ENCODE measurements at regions not wholly inside any gene's neighbourhood (a gene's known extent, or its start where the extent isn't known, plus 50 kb on each side); places are given as distances from the start of the nearest gene placed in this dataset.
"Not testable (repeated sequence)": the region's sequence is repeated elsewhere in the genome, so short reads cannot be mapped to it uniquely, and the experiment has no call there.

- no peaks in the 10 kb centered on the region for H3K9me3 ChIP-seq
- intact Hi-C loops (cut with DNase I; ENCODE audit: low total_unique reads) (no loop called here), in situ Hi-C loops (cut with MboI; ENCODE audit: low pct_ligation_motif_present in 1 of 4, low pct_unique_long_range_greater_than_20kb in 1 of 4, low sequenced_read_pairs in 3 of 4) (no loop called here)
- no peaks in the 10 kb centered on the region for H3K36me3 ChIP-seq
- H3K27me3 ChIP-seq: no peaks in the 10 kb centered on the region
- H3K4me1 ChIP-seq: no peaks in the 10 kb centered on the region
- H3K4me3 ChIP-seq: no peak overlapping the region
- no peak for DNase-seq
- TF ChIP-seq CTCF (IDR thresholded peaks at IDR 0.05) (no peak), POLR2AphosphoS5 (IDR thresholded peaks at IDR 0.05) (no peak), EP300 (IDR thresholded peaks at IDR 0.05; ENCODE audit: low read depth) (no peak)
- H3K27ac ChIP-seq: no peak overlapping the region
Observed at GRCh38 chr7:113582471-113582870, 336.3 kb downstream of the PPP1R3A start.

GRCh38 chr7:113563257-113563656 lies 355.6 kb downstream of the PPP1R3A start:
- H3K4me1 ChIP-seq; H3K9me3 ChIP-seq; intact Hi-C loops (cut with DNase I; ENCODE audit: low total_unique reads); H3K36me3 ChIP-seq; H3K27ac ChIP-seq; H3K4me3 ChIP-seq; H3K27me3 ChIP-seq; in situ Hi-C loops (cut with MboI; ENCODE audit: low pct_ligation_motif_present in 1 of 4, low pct_unique_long_range_greater_than_20kb in 1 of 4, low sequenced_read_pairs in 3 of 4); DNase-seq: not testable (repeated sequence)
- 72 to 83% methylated on average over 7 to 8 of the region's 8 CpGs for WGBS, 2 donors (ENCODE audit: low coverage in 1 of 2)

- in situ Hi-C loops (cut with MboI; ENCODE audit: low pct_ligation_motif_present in 1 of 4, low pct_unique_long_range_greater_than_20kb in 1 of 4, low sequenced_read_pairs in 3 of 4): no loop called here
- Histone ChIP-seq H3K4me3 (no peak overlapping the region), H3K27ac (no peak overlapping the region), H3K9me3 (no peaks in the 10 kb centered on the region), H3K27me3 (no peaks in the 10 kb centered on the region), H3K36me3 (no peaks in the 10 kb centered on the region), H3K4me1 (no peaks in the 10 kb centered on the region)
- no peak for TF ChIP-seq POLR2A (IDR thresholded peaks at IDR 0.05)
- intact Hi-C loops (cut with DNase I; ENCODE audit: low total_unique reads): no loop called here
- WGBS, 2 donors (ENCODE audit: low coverage in 1 of 2): 68 to 72% methylated on average over 1 of the region's 1 CpG
- DNase-seq: no peak
Observed at GRCh38 chr7:113562801-113563200, 356.0 kb downstream of the PPP1R3A start.

- intact Hi-C loops (cut with DNase I; ENCODE audit: low total_unique reads): no loop called here
- H3K4me3 ChIP-seq: no peak overlapping the region
- no peaks in the 10 kb centered on the region for H3K27me3 ChIP-seq
- H3K9me3 ChIP-seq: no peaks in the 10 kb centered on the region
- H3K27ac ChIP-seq: no peak overlapping the region
- no peaks in the 10 kb centered on the region for H3K4me1 ChIP-seq
- DNase-seq: no peak
- TF ChIP-seq POLR2AphosphoS5 (IDR thresholded peaks at IDR 0.05): no peak
- no peak for TF ChIP-seq EP300 (IDR thresholded peaks at IDR 0.05; ENCODE audit: low read depth)
- TF ChIP-seq CTCF (IDR thresholded peaks at IDR 0.05): no peak
- in situ Hi-C loops (cut with MboI; ENCODE audit: low pct_ligation_motif_present in 1 of 4, low pct_unique_long_range_greater_than_20kb in 1 of 4, low sequenced_read_pairs in 3 of 4): no loop called here
- no peaks in the 10 kb centered on the region for H3K36me3 ChIP-seq
Observed at GRCh38 chr7:113562242-113562641, 356.6 kb downstream of the PPP1R3A start.

- Histone ChIP-seq H3K4me1 (no peaks in the 10 kb centered on the region), H3K27me3 (no peaks in the 10 kb centered on the region), H3K36me3 (no peaks in the 10 kb centered on the region), H3K27ac (no peak overlapping the region), H3K9me3 (no peaks in the 10 kb centered on the region), H3K4me3 (no peak overlapping the region)
- TF ChIP-seq CTCF (IDR thresholded peaks at IDR 0.05) (no peak), EP300 (IDR thresholded peaks at IDR 0.05; ENCODE audit: low read depth) (no peak), POLR2A (IDR thresholded peaks at IDR 0.05) (no peak), POLR2AphosphoS5 (IDR thresholded peaks at IDR 0.05) (no peak)
- intact Hi-C loops (cut with DNase I; ENCODE audit: low total_unique reads) (no loop called here), in situ Hi-C loops (cut with MboI; ENCODE audit: low pct_ligation_motif_present in 1 of 4, low pct_unique_long_range_greater_than_20kb in 1 of 4, low sequenced_read_pairs in 3 of 4) (no loop called here)
- 55% methylated on average over 2 of the region's 2 CpGs; no CpG with 5 or more reads in 1 of the 2 donors for WGBS, 2 donors (ENCODE audit: low coverage in 1 of 2)
- DNase-seq: no peak
Observed at GRCh38 chr7:113561446-113561845, 357.4 kb downstream of the PPP1R3A start.

Measured in transverse colon (tissue), 4 donors.